Hypothalamus (tissue), 51 donors: ENCODE measurements at regions not wholly inside any gene's neighbourhood (a gene's known extent, or its start where the extent isn't known, plus 50 kb on each side); places are given as distances from the start of the nearest gene placed in this dataset.
"Not testable (repeated sequence)": the region's sequence is repeated elsewhere in the genome, so short reads cannot be mapped to it uniquely, and the experiment has no call there.

Experiments used
- DNase-seq, 51 donors: peaks; one replicate each; lab custom pipeline; 2025; lab: John Stamatoyannopoulos, UW

- not testable (repeated sequence) for DNase-seq
Measured at GRCh38 chr4:17436047-17436749, 75.7 kb downstream of the QDPR start.

GRCh38 chr4:17433827-17434226 is 78.1 kb downstream of the QDPR start:
- no peak for DNase-seq

- no peak for DNase-seq
Measured at GRCh38 chr4:17427991-17428390, 83.9 kb downstream of the QDPR start.

- DNase-seq: peak in 1 of 51 donors; percentile 1
Measured at GRCh38 chr4:17426222-17426621, 85.7 kb downstream of the QDPR start.

GRCh38 chr4:17418010-17418409 is 93.9 kb downstream of the QDPR start:
- no peak for DNase-seq

GRCh38 chr4:17414392-17414791 is 97.5 kb downstream of the QDPR start:
- no peak for DNase-seq

- DNase-seq: no peak
Measured at GRCh38 chr4:17400686-17401085, 111.2 kb downstream of the QDPR start.

GRCh38 chr4:17398805-17399204 is 113.1 kb downstream of the QDPR start:
- DNase-seq: no peak

GRCh38 chr4:17398035-17398434 is 113.9 kb downstream of the QDPR start:
- DNase-seq: no peak

GRCh38 chr4:17397611-17398010 is 114.3 kb downstream of the QDPR start:
- no peak for DNase-seq

- peak in 8 of 51 donors; percentile 1 to 23 (median 5) for DNase-seq
Measured at GRCh38 chr4:17385403-17385802, 126.5 kb downstream of the QDPR start.

GRCh38 chr4:17380347-17380746 is 131.5 kb downstream of the QDPR start:
- DNase-seq: no peak

- no peak for DNase-seq
Measured at GRCh38 chr4:17376205-17376604, 135.7 kb downstream of the QDPR start.

GRCh38 chr4:17373666-17374065 is 138.2 kb downstream of the QDPR start:
- no peak for DNase-seq

- DNase-seq: no peak
Measured at GRCh38 chr4:17370818-17371217, 141.1 kb downstream of the QDPR start.

GRCh38 chr4:17368408-17368807 is 143.5 kb downstream of the QDPR start:
- DNase-seq: no peak

- no peak for DNase-seq
Measured at GRCh38 chr4:17367201-17367600, 144.7 kb downstream of the QDPR start.

GRCh38 chr4:17366496-17366895 is 145.4 kb downstream of the QDPR start:
- DNase-seq: no peak

- DNase-seq: no peak
Measured at GRCh38 chr4:17362430-17362829, 149.5 kb downstream of the QDPR start.

- no peak for DNase-seq
Measured at GRCh38 chr4:17358241-17358640, 153.6 kb downstream of the QDPR start.

GRCh38 chr4:17356926-17357325 is 155.0 kb downstream of the QDPR start:
- DNase-seq: peak in 1 of 51 donors; percentile 34

- no peak for DNase-seq
Measured at GRCh38 chr4:17352357-17352756, 159.5 kb downstream of the QDPR start.

GRCh38 chr4:17347445-17347844 is 164.4 kb downstream of the QDPR start:
- DNase-seq: peak in 7 of 51 donors; percentile 1 to 20 (median 8)
